HG03159 (cell line): ENCODE measurements at regions not wholly inside any gene's neighbourhood (a gene's known extent, or its start where the extent isn't known, plus 50 kb on each side); places are given as distances from the start of the nearest gene placed in this dataset.
"Not testable (repeated sequence)": the region's sequence is repeated elsewhere in the genome, so short reads cannot be mapped to it uniquely, and the experiment has no call there.

ENCODE experiments used
- ATAC-seq: cut with Tn5 transposase; IDR thresholded peaks from one replicate; pipeline ENCODE4 v1.9.1; 2021; ENCODE audit warnings: mild to moderate bottlenecking, moderate library complexity; ENCODE audit not compliant: unreplicated experiment

- not testable (repeated sequence) for ATAC-seq
Measured at GRCh38 chr7:6937746-6938145, 111.7 kb upstream of the CCZ1B start.

- not testable (repeated sequence) for ATAC-seq
Measured at GRCh38 chr7:6938284-6938683, 112.2 kb upstream of the CCZ1B start.

GRCh38 chr7:6939126-6939525 is 113.1 kb upstream of the CCZ1B start:
- not testable (repeated sequence) for ATAC-seq

- not testable (repeated sequence) for ATAC-seq
Measured at GRCh38 chr7:6939896-6940295, 113.8 kb upstream of the CCZ1B start.

- not testable (repeated sequence) for ATAC-seq
Measured at GRCh38 chr7:6946873-6947272, 120.8 kb upstream of the CCZ1B start.

GRCh38 chr7:6950231-6950630 is 124.2 kb upstream of the CCZ1B start:
- not testable (repeated sequence) for ATAC-seq

GRCh38 chr7:6951553-6951952 is 125.5 kb upstream of the CCZ1B start:
- not testable (repeated sequence) for ATAC-seq

GRCh38 chr7:6953138-6953797 is 127.2 kb upstream of the CCZ1B start:
- ATAC-seq: not testable (repeated sequence)

GRCh38 chr7:6953798-6954181 is 127.7 kb upstream of the CCZ1B start:
- ATAC-seq: not testable (repeated sequence)

GRCh38 chr7:6955385-6955784 is 129.3 kb upstream of the CCZ1B start:
- ATAC-seq: not testable (repeated sequence)

- ATAC-seq: not testable (repeated sequence)
Measured at GRCh38 chr7:6955990-6956566, 130.0 kb upstream of the CCZ1B start.

GRCh38 chr7:6958371-6958770 is 132.3 kb upstream of the CCZ1B start:
- not testable (repeated sequence) for ATAC-seq

- not testable (repeated sequence) for ATAC-seq
Measured at GRCh38 chr7:6959942-6960341, 133.9 kb upstream of the CCZ1B start.

GRCh38 chr7:6962871-6963270 is 136.8 kb upstream of the CCZ1B start:
- ATAC-seq: not testable (repeated sequence)

GRCh38 chr7:6965051-6965450 is 139.0 kb upstream of the CCZ1B start:
- ATAC-seq: not testable (repeated sequence)

- ATAC-seq: not testable (repeated sequence)
Measured at GRCh38 chr7:6970180-6970579, 144.1 kb upstream of the CCZ1B start.

GRCh38 chr7:6974876-6975275 is 148.8 kb upstream of the CCZ1B start:
- ATAC-seq: not testable (repeated sequence)

- not testable (repeated sequence) for ATAC-seq
Measured at GRCh38 chr7:6975346-6975745, 149.3 kb upstream of the CCZ1B start.

GRCh38 chr7:6977368-6977767 is 151.3 kb upstream of the CCZ1B start:
- not testable (repeated sequence) for ATAC-seq

- not testable (repeated sequence) for ATAC-seq
Measured at GRCh38 chr7:6978326-6978725, 152.3 kb upstream of the CCZ1B start.

- not testable (repeated sequence) for ATAC-seq
Measured at GRCh38 chr7:6979456-6979855, 153.4 kb upstream of the CCZ1B start.

GRCh38 chr7:6982375-6982774 is 156.3 kb upstream of the CCZ1B start:
- not testable (repeated sequence) for ATAC-seq
